ENCODE measurements at regions not wholly inside any gene's neighbourhood (a gene's known extent, or its start where the extent isn't known, plus 50 kb on each side); places are given as distances from the start of the nearest gene placed in this dataset.
"Not testable (repeated sequence)": the region's sequence is repeated elsewhere in the genome, so short reads cannot be mapped to it uniquely, and the experiment has no call there.

- not testable (repeated sequence) for H3K4me3 ChIP-seq (ENCODE audit: low read depth, low read length); H3K4me1 ChIP-seq (ENCODE audit: control insufficient read depth, insufficient read depth, low read length); H3K27me3 ChIP-seq (ENCODE audit: control insufficient read depth, insufficient read depth, low read length); H3K36me3 ChIP-seq (ENCODE audit: control insufficient read depth, insufficient read depth, low read length); H3K9me3 ChIP-seq (ENCODE audit: control insufficient read depth, insufficient read depth, low read length); H3K9ac ChIP-seq (ENCODE audit: low read depth, low read length)
Measured at GRCh38 chr1:804378-805115, 118.1 kb upstream of the OR4F16 start.

GRCh38 chr1:805310-805709, 118.4 kb upstream of the SAMD11 start:
- not testable (repeated sequence) for H3K27me3 ChIP-seq (ENCODE audit: control insufficient read depth, insufficient read depth, low read length); H3K36me3 ChIP-seq (ENCODE audit: control insufficient read depth, insufficient read depth, low read length); H3K9ac ChIP-seq (ENCODE audit: low read depth, low read length); H3K9me3 ChIP-seq (ENCODE audit: control insufficient read depth, insufficient read depth, low read length); H3K4me1 ChIP-seq (ENCODE audit: control insufficient read depth, insufficient read depth, low read length); H3K4me3 ChIP-seq (ENCODE audit: low read depth, low read length)

GRCh38 chr1:807066-807465, 116.7 kb upstream of the SAMD11 start:
- not testable (repeated sequence) for H3K9me3 ChIP-seq (ENCODE audit: control insufficient read depth, insufficient read depth, low read length); H3K4me1 ChIP-seq (ENCODE audit: control insufficient read depth, insufficient read depth, low read length)

GRCh38 chr1:807699-808390, 115.9 kb upstream of the SAMD11 start:
- not testable (repeated sequence) for H3K27me3 ChIP-seq (ENCODE audit: control insufficient read depth, insufficient read depth, low read length); H3K4me1 ChIP-seq (ENCODE audit: control insufficient read depth, insufficient read depth, low read length); H3K9me3 ChIP-seq (ENCODE audit: control insufficient read depth, insufficient read depth, low read length); H3K36me3 ChIP-seq (ENCODE audit: control insufficient read depth, insufficient read depth, low read length); H3K4me3 ChIP-seq (ENCODE audit: low read depth, low read length); H3K9ac ChIP-seq (ENCODE audit: low read depth, low read length)

More at GRCh38 chr1:807066-807465, 116.7 kb upstream of the SAMD11 start:
- H3K27me3 ChIP-seq (ENCODE audit: control insufficient read depth, insufficient read depth, low read length); H3K36me3 ChIP-seq (ENCODE audit: control insufficient read depth, insufficient read depth, low read length); H3K9ac ChIP-seq (ENCODE audit: low read depth, low read length); H3K4me3 ChIP-seq (ENCODE audit: low read depth, low read length): not testable (repeated sequence)

GRCh38 chr1:810949-811348, 112.8 kb upstream of the SAMD11 start:
- not testable (repeated sequence) for H3K9ac ChIP-seq (ENCODE audit: low read depth, low read length); H3K4me1 ChIP-seq (ENCODE audit: control insufficient read depth, insufficient read depth, low read length); H3K9me3 ChIP-seq (ENCODE audit: control insufficient read depth, insufficient read depth, low read length); H3K4me3 ChIP-seq (ENCODE audit: low read depth, low read length); H3K27me3 ChIP-seq (ENCODE audit: control insufficient read depth, insufficient read depth, low read length); H3K36me3 ChIP-seq (ENCODE audit: control insufficient read depth, insufficient read depth, low read length)

GRCh38 chr1:812535-813127, 111.1 kb upstream of the SAMD11 start:
- H3K9ac ChIP-seq (ENCODE audit: low read depth, low read length); H3K4me1 ChIP-seq (ENCODE audit: control insufficient read depth, insufficient read depth, low read length); H3K36me3 ChIP-seq (ENCODE audit: control insufficient read depth, insufficient read depth, low read length); H3K9me3 ChIP-seq (ENCODE audit: control insufficient read depth, insufficient read depth, low read length); H3K27me3 ChIP-seq (ENCODE audit: control insufficient read depth, insufficient read depth, low read length); H3K4me3 ChIP-seq (ENCODE audit: low read depth, low read length): not testable (repeated sequence)

GRCh38 chr1:814543-814942, 109.2 kb upstream of the SAMD11 start:
- H3K27me3 ChIP-seq (ENCODE audit: control insufficient read depth, insufficient read depth, low read length); H3K9ac ChIP-seq (ENCODE audit: low read depth, low read length); H3K9me3 ChIP-seq (ENCODE audit: control insufficient read depth, insufficient read depth, low read length); H3K4me1 ChIP-seq (ENCODE audit: control insufficient read depth, insufficient read depth, low read length); H3K36me3 ChIP-seq (ENCODE audit: control insufficient read depth, insufficient read depth, low read length); H3K4me3 ChIP-seq (ENCODE audit: low read depth, low read length): not testable (repeated sequence)

GRCh38 chr1:815147-815922, 108.4 kb upstream of the SAMD11 start:
- H3K4me1 ChIP-seq (ENCODE audit: control insufficient read depth, insufficient read depth, low read length); H3K36me3 ChIP-seq (ENCODE audit: control insufficient read depth, insufficient read depth, low read length); H3K9ac ChIP-seq (ENCODE audit: low read depth, low read length); H3K4me3 ChIP-seq (ENCODE audit: low read depth, low read length); H3K27me3 ChIP-seq (ENCODE audit: control insufficient read depth, insufficient read depth, low read length); H3K9me3 ChIP-seq (ENCODE audit: control insufficient read depth, insufficient read depth, low read length): not testable (repeated sequence)

- not testable (repeated sequence) for H3K4me3 ChIP-seq (ENCODE audit: low read depth, low read length); H3K27me3 ChIP-seq (ENCODE audit: control insufficient read depth, insufficient read depth, low read length); H3K9me3 ChIP-seq (ENCODE audit: control insufficient read depth, insufficient read depth, low read length); H3K9ac ChIP-seq (ENCODE audit: low read depth, low read length); H3K36me3 ChIP-seq (ENCODE audit: control insufficient read depth, insufficient read depth, low read length); H3K4me1 ChIP-seq (ENCODE audit: control insufficient read depth, insufficient read depth, low read length)
Measured at GRCh38 chr1:817071-817599, 106.6 kb upstream of the SAMD11 start.

GRCh38 chr1:817658-818617, 105.8 kb upstream of the SAMD11 start:
- H3K36me3 ChIP-seq (ENCODE audit: control insufficient read depth, insufficient read depth, low read length); H3K27me3 ChIP-seq (ENCODE audit: control insufficient read depth, insufficient read depth, low read length); H3K9ac ChIP-seq (ENCODE audit: low read depth, low read length); H3K4me3 ChIP-seq (ENCODE audit: low read depth, low read length); H3K4me1 ChIP-seq (ENCODE audit: control insufficient read depth, insufficient read depth, low read length); H3K9me3 ChIP-seq (ENCODE audit: control insufficient read depth, insufficient read depth, low read length): not testable (repeated sequence)
